HG03558 (cell line): ENCODE measurements at regions not wholly inside any gene's neighbourhood (a gene's known extent, or its start where the extent isn't known, plus 50 kb on each side); places are given as distances from the start of the nearest gene placed in this dataset.

Source experiments
- ATAC-seq: cut with Tn5 transposase; IDR thresholded peaks from one replicate; pipeline ENCODE4 v1.9.1; 2021; ENCODE audit warnings: moderate number of reproducible peaks; ENCODE audit not compliant: unreplicated experiment; ENCODE audit errors: extremely low read depth

DNA sequence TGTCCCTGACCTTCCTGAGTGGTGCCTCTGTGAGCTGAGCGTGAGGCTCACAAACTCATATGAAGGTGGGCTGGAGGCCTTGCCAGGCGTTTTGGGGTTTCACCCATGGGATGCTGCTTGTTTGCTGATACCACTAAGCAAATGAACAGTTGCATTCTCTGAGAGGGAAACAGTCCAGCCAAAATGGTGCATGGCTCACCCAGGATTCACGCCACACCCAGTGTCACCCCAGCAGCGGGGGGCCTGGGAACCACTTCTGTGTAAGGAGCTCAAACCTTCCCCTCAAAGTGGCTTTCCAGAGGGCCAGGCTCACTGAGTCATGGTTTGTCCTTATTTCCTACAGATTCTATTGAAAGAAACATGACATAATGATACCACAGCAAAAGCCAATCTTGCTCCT lies 928.1 kb downstream of the TBC1D22A start:
- no peak for ATAC-seq

- no peak for ATAC-seq
Measured at GRCh38 chr22:47690166-47690565, 927.7 kb downstream of the TBC1D22A start.

DNA sequence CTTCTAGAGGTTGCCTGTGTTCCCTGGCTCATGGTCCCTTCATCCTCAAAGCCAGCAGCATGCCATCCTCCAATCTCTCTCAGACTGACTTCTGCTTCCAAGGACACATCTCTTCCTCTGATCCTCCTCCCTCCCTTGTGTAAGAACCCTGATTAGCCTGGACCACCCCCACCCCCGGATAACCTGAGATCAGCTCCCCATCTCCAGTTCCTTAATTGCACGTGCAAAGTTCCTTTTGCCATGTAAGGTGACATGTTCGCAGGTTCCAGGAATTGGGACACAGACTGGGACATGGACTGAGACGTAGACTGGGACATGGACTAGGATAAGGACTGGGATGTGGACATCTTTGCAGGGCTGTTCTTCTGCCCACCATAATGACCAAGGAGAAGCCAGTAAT lies 925.3 kb downstream of the TBC1D22A start:
- no peak for ATAC-seq

DNA sequence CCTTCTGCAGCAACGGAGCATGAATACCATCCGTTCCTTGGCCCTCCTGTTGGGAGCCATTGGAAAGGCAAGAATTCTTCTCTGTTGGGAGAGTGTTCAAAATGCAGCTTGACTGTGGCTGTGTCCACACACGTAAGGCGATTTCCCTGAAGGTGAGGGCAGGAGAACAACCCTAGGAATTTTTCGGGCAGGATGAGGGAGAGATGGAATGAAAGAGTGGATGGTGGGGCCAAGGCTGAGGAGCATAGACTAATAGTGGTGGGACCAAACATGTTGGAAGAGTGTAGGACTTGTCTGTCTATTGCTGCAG lies 924.9 kb downstream of the TBC1D22A start:
- ATAC-seq = no peak

DNA sequence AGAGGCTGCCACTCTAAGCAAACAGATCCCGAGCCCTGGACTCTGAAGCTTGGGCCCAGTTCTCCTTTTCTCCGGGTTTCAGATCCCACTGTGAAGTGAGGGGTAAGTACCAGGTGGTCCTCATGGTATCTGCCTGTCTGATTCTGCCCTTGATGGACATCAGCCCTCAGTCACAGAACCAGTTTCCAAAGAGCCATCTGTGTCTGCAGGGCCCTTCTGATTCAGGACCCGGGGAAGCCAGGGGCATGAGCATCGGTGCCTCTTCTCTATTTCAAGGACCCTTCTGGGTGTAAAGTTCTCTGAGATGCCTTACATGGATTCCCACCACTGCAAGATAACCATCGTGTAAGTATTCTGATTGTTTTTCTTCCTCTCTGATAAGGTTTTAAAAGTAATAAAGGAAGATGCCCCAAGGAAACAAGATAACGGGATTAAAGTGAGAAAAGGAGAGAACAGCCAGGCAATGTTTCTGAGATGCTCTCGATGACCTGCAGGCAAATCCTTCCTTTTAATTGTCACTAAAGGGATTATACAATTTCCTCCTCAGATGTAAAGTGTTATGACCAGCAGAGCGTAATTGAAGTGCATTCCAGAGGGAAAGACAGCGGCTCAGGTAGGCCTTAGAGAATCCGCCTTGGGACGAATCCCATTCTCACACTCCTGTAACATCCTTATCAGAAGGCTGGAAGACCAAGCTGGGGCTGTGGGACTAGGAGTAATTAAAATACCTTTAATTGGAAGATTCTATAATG lies 924.3 kb downstream of the TBC1D22A start:
- no peak for ATAC-seq

GRCh38 chr22:47681411-47682165 lies 919.1 kb downstream of the TBC1D22A start:
- no peak for ATAC-seq

DNA sequence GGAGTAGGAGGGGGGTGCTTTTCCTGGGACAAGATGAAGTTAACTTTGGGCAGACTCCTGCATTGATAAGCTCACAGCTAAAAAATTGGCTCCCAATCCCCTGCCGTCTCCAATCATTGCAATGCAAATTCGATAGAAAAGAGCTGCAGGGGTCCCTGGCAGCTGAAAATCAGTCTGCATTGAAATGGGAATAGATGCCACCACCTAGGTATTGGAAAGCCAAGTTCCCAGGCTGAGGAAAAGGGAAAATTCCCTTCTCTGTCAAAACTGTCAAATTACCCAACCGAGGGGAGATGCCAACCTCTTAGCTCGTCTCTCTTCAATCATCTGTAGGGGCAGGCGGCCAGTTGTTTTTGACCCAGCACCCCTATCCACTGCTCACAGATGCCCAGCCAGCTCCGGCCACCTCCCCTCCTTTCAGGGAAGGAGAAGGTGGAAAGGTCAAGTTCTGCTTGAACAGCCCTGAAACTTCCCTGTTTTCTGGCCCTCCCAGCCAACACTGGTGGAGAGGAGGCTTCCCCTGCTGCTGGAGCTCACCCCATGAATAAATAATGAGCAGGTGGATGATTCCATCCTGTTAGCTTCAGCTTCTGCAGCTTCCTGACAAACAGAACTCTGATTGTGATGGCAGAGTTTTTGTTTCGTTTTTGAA lies 916.3 kb downstream of the TBC1D22A start:
- ATAC-seq = no peak

DNA sequence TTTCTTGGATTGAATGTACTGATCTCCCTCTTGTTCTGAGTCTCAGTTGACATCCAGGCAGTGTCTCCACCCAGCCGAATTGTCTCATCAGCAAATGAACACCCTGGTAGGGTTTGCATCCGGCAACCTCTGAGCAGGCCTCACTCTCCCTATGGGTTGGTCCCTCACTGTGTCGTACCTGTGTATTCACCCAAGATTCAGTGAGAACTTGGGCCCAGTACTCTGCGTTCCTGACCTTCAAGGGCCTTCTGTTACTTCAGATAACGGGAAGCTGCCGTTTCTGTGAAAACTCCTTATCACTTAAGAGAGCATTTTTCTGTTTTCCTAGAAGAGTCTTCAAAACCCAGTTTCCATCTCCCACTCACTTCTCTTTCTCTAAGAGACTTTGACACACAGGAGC lies 915.6 kb downstream of the TBC1D22A start:
- no peak for ATAC-seq

GRCh38 chr22:47676685-47677084 lies 914.2 kb downstream of the TBC1D22A start:
- ATAC-seq = no peak

DNA sequence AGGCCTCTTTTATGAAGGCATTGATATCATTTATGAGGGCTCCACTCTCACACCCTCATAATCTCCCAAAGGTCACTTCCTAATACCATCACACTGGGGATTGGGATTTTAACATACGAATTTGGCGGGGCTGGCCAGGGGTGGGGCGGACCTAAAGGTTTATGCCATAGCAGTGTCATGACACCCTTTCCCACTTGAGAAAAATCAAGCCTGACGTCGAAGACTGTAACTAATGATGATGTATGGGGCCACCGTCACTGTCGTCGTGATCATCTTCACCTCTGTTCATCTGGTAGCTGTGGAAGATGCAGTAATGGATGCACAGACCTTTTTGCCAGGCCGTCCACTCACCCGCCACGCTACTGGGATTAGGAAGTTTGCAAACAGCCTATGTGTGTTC lies 912.1 kb downstream of the TBC1D22A start:
- no peak for ATAC-seq

DNA sequence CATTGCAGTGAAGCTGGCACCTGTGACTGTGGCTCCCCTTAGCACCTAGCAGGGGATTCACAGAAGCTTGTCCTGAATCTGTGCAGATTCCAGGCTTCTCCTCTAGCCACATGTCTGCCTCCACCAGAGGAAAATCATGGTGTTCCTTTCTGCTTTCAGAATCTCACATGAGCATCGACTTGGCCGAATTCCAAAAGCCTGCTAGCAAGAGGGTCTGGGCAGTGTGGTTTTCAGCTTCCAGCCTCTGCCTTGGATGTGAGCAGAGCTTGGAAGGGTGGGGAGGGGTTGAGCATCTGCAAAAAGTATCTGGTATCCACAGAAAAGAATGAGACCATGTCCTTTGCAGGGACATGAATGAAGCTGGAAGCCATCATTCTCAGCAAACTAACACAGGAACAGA lies 911.1 kb downstream of the TBC1D22A start:
- no peak for ATAC-seq

DNA sequence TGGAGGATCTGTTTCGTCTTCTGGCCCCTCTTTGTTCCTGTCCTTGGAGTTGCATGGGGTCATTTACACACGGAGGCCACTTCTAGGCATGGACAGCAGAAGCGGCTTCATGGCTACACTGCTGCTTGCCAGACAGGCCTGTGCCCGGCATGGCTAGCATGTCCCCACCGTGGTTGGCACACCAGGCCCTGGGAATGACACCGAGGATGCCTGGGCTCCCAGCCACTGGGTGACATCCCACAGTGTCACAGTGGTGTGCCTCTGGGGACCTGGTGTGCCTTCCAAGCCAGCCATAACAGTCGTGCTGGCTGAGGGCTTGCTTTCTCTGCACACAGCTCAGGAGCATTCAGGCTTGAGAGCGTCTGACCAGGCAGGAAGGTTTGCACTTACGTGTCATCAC lies 910.1 kb downstream of the TBC1D22A start:
- ATAC-seq = no peak

DNA sequence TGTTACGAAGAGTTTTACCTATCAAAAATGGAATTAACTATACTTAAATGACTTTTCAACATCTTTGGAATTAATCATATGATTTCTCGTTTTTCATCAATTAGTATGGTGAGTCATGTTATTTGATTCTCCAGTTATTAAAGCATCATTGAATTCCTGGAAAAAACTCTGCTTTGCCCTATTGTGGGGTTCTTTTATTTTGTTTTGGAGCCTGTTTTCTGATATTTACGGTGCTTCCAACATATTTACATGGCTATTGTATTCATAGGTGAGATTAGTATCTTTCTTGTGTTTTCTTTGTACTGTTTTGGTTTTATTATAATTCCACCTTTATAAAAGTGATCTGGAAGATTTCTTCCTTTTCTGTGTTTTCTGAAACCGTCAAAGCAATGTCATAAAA lies 902.7 kb downstream of the TBC1D22A start:
- no peak for ATAC-seq

DNA sequence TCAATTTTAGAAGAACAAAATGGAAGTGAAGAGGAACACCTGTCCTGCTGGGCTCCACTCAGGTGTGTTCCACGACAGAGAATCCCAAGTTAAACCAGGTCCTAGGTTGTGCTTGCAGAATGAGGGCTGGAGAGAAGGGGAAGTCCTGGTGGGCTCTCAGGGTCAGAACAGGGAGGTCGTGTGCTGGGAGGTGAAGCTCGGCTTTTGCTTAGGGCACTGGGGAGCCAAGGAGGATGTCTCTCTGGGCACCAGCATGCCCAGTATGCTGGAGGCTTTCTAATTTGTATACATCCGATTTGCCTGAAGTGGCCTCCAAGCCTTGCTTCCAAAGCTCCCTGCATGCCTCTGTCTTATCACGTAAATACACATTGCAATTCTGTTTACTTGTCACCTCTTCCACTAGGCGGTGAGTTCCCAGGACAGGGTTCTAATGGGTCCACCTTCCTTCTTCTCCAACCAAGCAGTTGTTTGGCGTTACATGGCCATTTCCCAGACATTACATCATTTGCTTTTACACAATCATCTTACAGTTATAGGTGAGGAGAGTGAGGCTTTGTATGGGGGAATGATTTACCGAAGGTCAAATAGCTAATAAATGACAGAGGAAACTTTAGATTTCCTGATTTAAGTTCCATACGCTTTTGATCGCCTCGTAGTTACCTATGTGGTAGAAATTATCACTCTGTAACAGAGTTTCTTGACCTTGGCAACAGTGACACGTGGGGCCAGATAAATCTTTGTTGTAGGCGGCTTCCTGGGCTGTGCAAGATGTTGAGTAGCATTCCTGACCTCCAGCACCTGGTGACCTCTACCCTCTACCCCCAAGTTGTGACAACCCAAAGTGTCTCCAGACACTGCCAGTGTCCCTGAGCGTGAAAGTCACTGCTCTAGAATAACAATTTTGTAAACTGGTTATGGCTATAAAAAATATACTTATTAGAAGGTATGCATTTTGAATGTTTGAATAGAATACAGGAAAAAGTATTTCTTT lies 901.5 kb downstream of the TBC1D22A start:
- no peak for ATAC-seq

- no peak for ATAC-seq
Measured at GRCh38 chr22:47659467-47660223, 897.2 kb downstream of the TBC1D22A start.

DNA sequence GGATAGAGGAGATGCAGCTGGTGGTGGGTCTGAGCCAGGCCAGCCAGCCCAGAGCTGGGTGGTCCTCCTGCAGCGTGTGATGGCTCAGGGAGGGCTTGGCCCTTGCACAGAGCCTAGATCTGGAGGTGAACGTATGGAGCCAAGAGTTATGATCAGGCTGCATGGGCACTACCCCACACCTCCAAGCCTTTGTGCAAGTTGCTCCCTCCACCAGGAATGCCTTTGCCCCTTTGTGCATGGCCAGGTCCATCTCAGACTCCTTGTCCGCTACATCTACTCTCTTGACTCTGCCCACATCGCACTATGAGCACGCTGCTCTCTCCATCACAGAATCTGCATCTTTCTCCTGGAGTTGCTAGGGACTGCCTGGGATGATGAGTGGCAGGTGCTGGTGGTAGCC lies 895.7 kb downstream of the TBC1D22A start:
- ATAC-seq = no peak

- no peak for ATAC-seq
Measured at GRCh38 chr22:47657224-47657623, 894.8 kb downstream of the TBC1D22A start.

GRCh38 chr22:47656806-47657205 lies 894.4 kb downstream of the TBC1D22A start:
- ATAC-seq = no peak

- ATAC-seq = no peak
Measured at GRCh38 chr22:47655930-47656329, 893.5 kb downstream of the TBC1D22A start.
